ENCODE measurements at regions not wholly inside any gene's neighbourhood (a gene's known extent, or its start where the extent isn't known, plus 50 kb on each side); places are given as distances from the start of the nearest gene placed in this dataset.
"Not testable (repeated sequence)": the region's sequence is repeated elsewhere in the genome, so short reads cannot be mapped to it uniquely, and the experiment has no call there.

- ATAC-seq; DNase-seq; intact Hi-C loops (cut with DNase I; ENCODE audit: low total_unique reads); in situ Hi-C loops (cut with MboI; ENCODE audit: low sequenced_read_pairs in 4 of 4); H3K4me3 ChIP-seq; H3K36me3 ChIP-seq; H3K4me1 ChIP-seq; H3K27me3 ChIP-seq; H3K9me3 ChIP-seq; H3K27ac ChIP-seq: not testable (repeated sequence)
These were observed 2986.4 kb upstream of the OR11H1 start for GRCh38 chr22:12541412-12542170.

- ATAC-seq; in situ Hi-C loops (cut with MboI; ENCODE audit: low sequenced_read_pairs in 4 of 4); intact Hi-C loops (cut with DNase I; ENCODE audit: low total_unique reads); H3K9me3 ChIP-seq; DNase-seq; H3K27ac ChIP-seq; H3K4me1 ChIP-seq; H3K36me3 ChIP-seq; H3K4me3 ChIP-seq; H3K27me3 ChIP-seq: not testable (repeated sequence)
These were observed 2974.6 kb upstream of the OR11H1 start for GRCh38 chr22:12553366-12553765.

- in situ Hi-C loops (cut with MboI; ENCODE audit: low sequenced_read_pairs in 4 of 4); H3K9me3 ChIP-seq; H3K4me1 ChIP-seq; H3K36me3 ChIP-seq; H3K27me3 ChIP-seq; DNase-seq; intact Hi-C loops (cut with DNase I; ENCODE audit: low total_unique reads); ATAC-seq; H3K27ac ChIP-seq; H3K4me3 ChIP-seq: not testable (repeated sequence)
These were observed 2973.3 kb upstream of the OR11H1 start for GRCh38 chr22:12554648-12555192.

- H3K9me3 ChIP-seq; H3K27me3 ChIP-seq; in situ Hi-C loops (cut with MboI; ENCODE audit: low sequenced_read_pairs in 4 of 4); H3K27ac ChIP-seq; ATAC-seq; H3K4me3 ChIP-seq; H3K4me1 ChIP-seq; DNase-seq; H3K36me3 ChIP-seq; intact Hi-C loops (cut with DNase I; ENCODE audit: low total_unique reads): not testable (repeated sequence)
These were observed 2956.5 kb upstream of the OR11H1 start for GRCh38 chr22:12571500-12571899.

- DNase-seq; H3K9me3 ChIP-seq; H3K4me1 ChIP-seq; H3K4me3 ChIP-seq; H3K27ac ChIP-seq; ATAC-seq; H3K27me3 ChIP-seq; H3K36me3 ChIP-seq; intact Hi-C loops (cut with DNase I; ENCODE audit: low total_unique reads); in situ Hi-C loops (cut with MboI; ENCODE audit: low sequenced_read_pairs in 4 of 4): not testable (repeated sequence)
These were observed 2948.3 kb upstream of the OR11H1 start for GRCh38 chr22:12579655-12580054.

- H3K9me3 ChIP-seq; in situ Hi-C loops (cut with MboI; ENCODE audit: low sequenced_read_pairs in 4 of 4); intact Hi-C loops (cut with DNase I; ENCODE audit: low total_unique reads); H3K4me3 ChIP-seq; DNase-seq; H3K4me1 ChIP-seq; H3K27ac ChIP-seq; H3K36me3 ChIP-seq; ATAC-seq; H3K27me3 ChIP-seq: not testable (repeated sequence)
These were observed 2943.5 kb upstream of the OR11H1 start for GRCh38 chr22:12584457-12584856.

GRCh38 chr22:12584874-12585273 is 2943.1 kb upstream of the OR11H1 start:
- H3K27ac ChIP-seq; DNase-seq; intact Hi-C loops (cut with DNase I; ENCODE audit: low total_unique reads); H3K9me3 ChIP-seq; H3K27me3 ChIP-seq; H3K36me3 ChIP-seq; H3K4me1 ChIP-seq; in situ Hi-C loops (cut with MboI; ENCODE audit: low sequenced_read_pairs in 4 of 4); H3K4me3 ChIP-seq; ATAC-seq: not testable (repeated sequence)

GRCh38 chr22:12595724-12596123 is 2932.3 kb upstream of the OR11H1 start:
- H3K36me3 ChIP-seq; H3K27ac ChIP-seq; in situ Hi-C loops (cut with MboI; ENCODE audit: low sequenced_read_pairs in 4 of 4); ATAC-seq; H3K9me3 ChIP-seq; H3K4me1 ChIP-seq; intact Hi-C loops (cut with DNase I; ENCODE audit: low total_unique reads); H3K27me3 ChIP-seq; H3K4me3 ChIP-seq; DNase-seq: not testable (repeated sequence)

GRCh38 chr22:12597778-12598177 is 2930.2 kb upstream of the OR11H1 start:
- not testable (repeated sequence) for ATAC-seq, H3K27me3 ChIP-seq, DNase-seq

GRCh38 chr22:12601510-12601869 is 2926.5 kb upstream of the OR11H1 start:
- DNase-seq; H3K27me3 ChIP-seq; H3K9me3 ChIP-seq; intact Hi-C loops (cut with DNase I; ENCODE audit: low total_unique reads); in situ Hi-C loops (cut with MboI; ENCODE audit: low sequenced_read_pairs in 4 of 4); H3K4me1 ChIP-seq; ATAC-seq; H3K36me3 ChIP-seq: not testable (repeated sequence)
- Histone ChIP-seq H3K27ac (peak overlapping the region in 1 of 4 donors; percentile 35), H3K4me3 (peak overlapping the region in 2 of 4 donors; percentile 25 to 31)

More at GRCh38 chr22:12597778-12598177, 2930.2 kb upstream of the OR11H1 start:
- H3K9me3 ChIP-seq; intact Hi-C loops (cut with DNase I; ENCODE audit: low total_unique reads); H3K27ac ChIP-seq; in situ Hi-C loops (cut with MboI; ENCODE audit: low sequenced_read_pairs in 4 of 4); H3K4me3 ChIP-seq; H3K4me1 ChIP-seq; H3K36me3 ChIP-seq: not testable (repeated sequence)

Data from gastrocnemius medialis (tissue), 4 donors.